Natural killer cell (primary cell): ENCODE measurements at regions not wholly inside any gene's neighbourhood (a gene's known extent, or its start where the extent isn't known, plus 50 kb on each side); places are given as distances from the start of the nearest gene placed in this dataset.

Experiments
- ATAC-seq, 3 donors: fragments of 150-1000 bp in 2 of 3; fragments of 200-7000 bp in 1 of 3; cut with Tn5 transposase; 1 replicate in 1 of 3; 2 replicates in 2 of 3; pipeline ENCODE4 v1.10.0; 2021; ENCODE audit warnings: mild to moderate bottlenecking in 2 of 3, moderate library complexity in 2 of 3
- DNase-seq, 2 donors: peaks; one replicate each; pipeline versions ENCODE4 v3.0.0 to v3.0.0-alpha.2; 2013 to 2021; ENCODE audit warnings: mixed read lengths in 1 of 2
- H3K27ac ChIP-seq: one replicate; pipeline ENCODE4 v1.5.1; 2013; ENCODE audit warnings: mild to moderate bottlenecking, low read length
- H3K27me3 ChIP-seq: one replicate; pipeline ENCODE4 v1.6.1; 2013; ENCODE audit warnings: low read length; ENCODE audit not compliant: control insufficient read depth, insufficient read depth
- H3K36me3 ChIP-seq: one replicate; pipeline ENCODE4 v1.6.1; 2013; ENCODE audit warnings: low read length; ENCODE audit not compliant: control insufficient read depth, insufficient read depth
- H3K4me1 ChIP-seq: one replicate; pipeline ENCODE4 v1.6.1; 2013; ENCODE audit warnings: low read length; ENCODE audit not compliant: control insufficient read depth, insufficient read depth
- H3K4me3 ChIP-seq: one replicate; pipeline ENCODE4 v1.5.1; 2013; ENCODE audit warnings: low read length
- H3K9me3 ChIP-seq: one replicate; pipeline ENCODE4 v1.6.1; 2013; ENCODE audit warnings: low read length; ENCODE audit not compliant: control insufficient read depth, insufficient read depth
- H3K27ac Mint-ChIP-seq, 2 donors: one replicate each; pipeline ENCODE4 v1.8.0; 2022; ENCODE audit warnings: mild to moderate bottlenecking in 2 of 2, mixed read lengths in 2 of 2, moderate library complexity in 1 of 2
- H3K27me3 Mint-ChIP-seq, 2 donors: one replicate each; pipeline ENCODE4 v1.8.0; 2022; ENCODE audit warnings: low read depth in 2 of 2, mixed read lengths in 2 of 2
- H3K36me3 Mint-ChIP-seq: one replicate; pipeline ENCODE4 v1.8.0; 2022; ENCODE audit warnings: mixed read lengths
- H3K4me1 Mint-ChIP-seq, 2 donors: one replicate each; pipeline ENCODE4 v1.8.0; 2022; ENCODE audit warnings: mixed read lengths in 2 of 2
- H3K4me3 Mint-ChIP-seq: one replicate; pipeline ENCODE4 v1.8.0; 2022; ENCODE audit warnings: mild to moderate bottlenecking, moderate library complexity, mixed read lengths
- H3K9me3 Mint-ChIP-seq, 2 donors: one replicate each; pipeline ENCODE4 v1.8.0; 2022; ENCODE audit warnings: mixed read lengths in 2 of 2
- WGBS: methylation state at CpG from one replicate; pipeline ENCODE4 v1.1.7; 2013; ENCODE audit warnings: missing lambda C conversion rate; ENCODE audit not compliant: insufficient coverage; 5-methylcytosine and 5-hydroxymethylcytosine counted together
- intact Hi-C: fragments of 100-400 bp; cut with micrococcal nuclease; formaldehyde crosslinking; loops from one replicate; pipeline ENCODE4 v1.14.2; 2022
- TF ChIP-seq, protein P1 (sequence below): fragments of 200-600 bp; IDR thresholded peaks from one replicate; pipeline ENCODE4 v1.8.0; 2022; ENCODE audit warnings: antibody characterized with exemption

DNA sequence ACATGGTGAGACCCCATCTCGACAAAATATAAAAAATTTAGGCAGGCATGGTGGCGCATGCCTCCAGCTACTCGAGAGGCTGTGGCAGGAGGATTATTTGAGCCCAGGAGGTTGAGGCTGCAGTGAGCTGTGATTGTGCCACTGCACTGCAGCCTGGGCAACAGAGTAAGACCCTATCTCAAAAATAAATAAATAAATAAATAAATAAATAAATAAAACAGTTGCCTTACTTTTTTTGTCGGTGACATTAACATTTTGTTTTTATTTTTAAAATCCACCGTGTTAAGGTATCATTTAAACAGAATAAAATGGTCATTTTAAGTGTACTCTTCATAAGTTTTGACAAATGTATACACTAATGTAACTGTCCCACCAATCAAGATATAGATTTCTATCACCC lies 57.0 kb downstream of the RASL11A start:
- ATAC-seq = no peak
- no peaks in the 10 kb centered on the region for H3K9me3 Mint-ChIP-seq

DNA sequence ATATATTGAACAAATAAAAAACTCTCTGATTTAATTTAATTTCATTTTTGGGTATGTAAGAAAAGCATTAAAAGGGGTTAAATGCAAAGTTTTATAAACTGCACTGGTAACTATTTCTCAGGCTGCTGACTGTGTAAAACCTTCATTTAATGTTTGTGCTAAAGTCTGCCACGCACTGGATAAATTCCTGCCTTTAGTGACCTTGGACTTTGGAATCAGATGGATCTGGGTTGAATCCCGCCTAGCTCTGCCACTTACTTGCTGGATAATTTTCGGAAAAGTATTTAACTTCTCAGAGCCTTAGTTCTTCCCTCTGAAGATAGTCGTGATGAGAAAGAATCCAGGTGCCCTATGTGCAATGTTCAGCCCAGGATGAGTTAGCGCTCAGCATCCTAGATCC lies 58.6 kb downstream of the RASL11A start:
- Mint-ChIP-seq H3K4me1 (no peaks in the 10 kb centered on the region), H3K36me3 (no peaks in the 10 kb centered on the region), H3K9me3 (no peaks in the 10 kb centered on the region), H3K27ac (no peak overlapping the region), H3K4me3 (no peak overlapping the region), H3K27me3 (peaks cover 7 to 10% of the 10 kb centered on the region in 2 donors)
- ATAC-seq (no peak), DNase-seq (no peak)
- H3K27ac ChIP-seq = no peak overlapping the region
- no peak overlapping the region for H3K4me3 ChIP-seq
- H3K27me3 ChIP-seq = no peaks in the 10 kb centered on the region
- no peaks in the 10 kb centered on the region for H3K4me1 ChIP-seq
- TF ChIP-seq, protein P1, sequence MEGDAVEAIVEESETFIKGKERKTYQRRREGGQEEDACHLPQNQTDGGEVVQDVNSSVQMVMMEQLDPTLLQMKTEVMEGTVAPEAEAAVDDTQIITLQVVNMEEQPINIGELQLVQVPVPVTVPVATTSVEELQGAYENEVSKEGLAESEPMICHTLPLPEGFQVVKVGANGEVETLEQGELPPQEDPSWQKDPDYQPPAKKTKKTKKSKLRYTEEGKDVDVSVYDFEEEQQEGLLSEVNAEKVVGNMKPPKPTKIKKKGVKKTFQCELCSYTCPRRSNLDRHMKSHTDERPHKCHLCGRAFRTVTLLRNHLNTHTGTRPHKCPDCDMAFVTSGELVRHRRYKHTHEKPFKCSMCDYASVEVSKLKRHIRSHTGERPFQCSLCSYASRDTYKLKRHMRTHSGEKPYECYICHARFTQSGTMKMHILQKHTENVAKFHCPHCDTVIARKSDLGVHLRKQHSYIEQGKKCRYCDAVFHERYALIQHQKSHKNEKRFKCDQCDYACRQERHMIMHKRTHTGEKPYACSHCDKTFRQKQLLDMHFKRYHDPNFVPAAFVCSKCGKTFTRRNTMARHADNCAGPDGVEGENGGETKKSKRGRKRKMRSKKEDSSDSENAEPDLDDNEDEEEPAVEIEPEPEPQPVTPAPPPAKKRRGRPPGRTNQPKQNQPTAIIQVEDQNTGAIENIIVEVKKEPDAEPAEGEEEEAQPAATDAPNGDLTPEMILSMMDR = no peak
- H3K36me3 ChIP-seq = no peaks in the 10 kb centered on the region
- WGBS = 89% methylated on average over 5 of the region's 5 CpGs
- intact Hi-C loops = no loop called here
- H3K9me3 ChIP-seq = no peaks in the 10 kb centered on the region

More for the DNA sequence above, 57.0 kb downstream of the RASL11A start:
- Mint-ChIP-seq H3K4me1 (no peaks in the 10 kb centered on the region), H3K4me3 (no peak overlapping the region), H3K27me3 (peaks cover 3 to 7% of the 10 kb centered on the region in 2 donors), H3K27ac (no peak overlapping the region), H3K36me3 (no peaks in the 10 kb centered on the region)
- no peaks in the 10 kb centered on the region for H3K9me3 ChIP-seq
- intact Hi-C loops = no loop called here
- H3K36me3 ChIP-seq = no peaks in the 10 kb centered on the region
- H3K27ac ChIP-seq = no peak overlapping the region
- DNase-seq = no peak
- H3K4me1 ChIP-seq = no peaks in the 10 kb centered on the region
- WGBS = 91% methylated on average over 3 of the region's 5 CpGs
- TF ChIP-seq, protein P1 = no peak
- H3K4me3 ChIP-seq = no peak overlapping the region
- no peaks in the 10 kb centered on the region for H3K27me3 ChIP-seq

DNA sequence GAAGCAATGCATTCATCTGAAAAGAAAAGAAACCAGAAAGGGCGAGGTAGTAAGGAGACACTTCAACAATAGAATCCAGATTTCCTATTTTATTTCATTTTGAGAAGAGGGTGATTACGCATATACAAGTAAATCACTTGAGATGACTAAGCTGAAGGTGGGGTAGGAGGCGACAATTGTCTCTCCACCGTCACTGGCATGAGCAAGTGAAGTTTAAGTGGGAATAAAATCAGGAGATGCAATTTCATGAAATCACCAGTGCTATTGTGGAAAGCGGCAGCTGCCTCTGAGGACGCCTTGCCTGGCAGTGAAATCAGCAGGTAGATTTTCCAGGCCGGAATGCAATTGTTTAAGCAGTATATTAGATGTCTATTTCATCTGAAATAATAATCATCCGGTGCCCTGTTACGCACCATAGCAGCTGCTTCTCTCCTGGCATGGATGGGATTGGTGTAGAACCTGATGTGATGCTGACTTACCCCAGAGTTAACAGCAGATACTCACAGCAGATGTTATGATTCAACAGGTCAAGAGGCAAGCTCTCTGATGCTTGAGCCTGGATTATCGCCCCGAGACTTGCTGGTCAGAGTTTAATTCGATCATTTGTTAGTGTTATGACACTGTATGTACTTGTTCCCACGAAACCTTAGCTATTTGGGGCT lies 64.3 kb downstream of the RASL11A start:
- H3K27ac ChIP-seq = no peak overlapping the region
- Mint-ChIP-seq H3K4me3 (no peak overlapping the region), H3K4me1 (no peaks in the 10 kb centered on the region), H3K27me3 (peaks cover 7% of the 10 kb centered on the region in 2 donors), H3K27ac (no peak overlapping the region), H3K36me3 (no peaks in the 10 kb centered on the region), H3K9me3 (no peaks in the 10 kb centered on the region)
- WGBS = 91% methylated on average over 13 of the region's 13 CpGs
- no peaks in the 10 kb centered on the region for H3K27me3 ChIP-seq
- H3K36me3 ChIP-seq = no peaks in the 10 kb centered on the region
- no peaks in the 10 kb centered on the region for H3K9me3 ChIP-seq
- ATAC-seq = no peak
- intact Hi-C loops = no loop called here
- DNase-seq = no peak
- no peaks in the 10 kb centered on the region for H3K4me1 ChIP-seq
- H3K4me3 ChIP-seq = no peak overlapping the region
- TF ChIP-seq, protein P1 = no peak
